GM18502 (cell line): ENCODE measurements at regions not wholly inside any gene's neighbourhood (a gene's known extent, or its start where the extent isn't known, plus 50 kb on each side); places are given as distances from the start of the nearest gene placed in this dataset.
"Not testable (repeated sequence)": the region's sequence is repeated elsewhere in the genome, so short reads cannot be mapped to it uniquely, and the experiment has no call there.

Experiments used
- ATAC-seq: cut with Tn5 transposase; IDR thresholded peaks from one replicate; pipeline ENCODE4 v1.9.1; 2021; ENCODE audit warnings: mild to moderate bottlenecking; ENCODE audit not compliant: unreplicated experiment, poor library complexity

DNA sequence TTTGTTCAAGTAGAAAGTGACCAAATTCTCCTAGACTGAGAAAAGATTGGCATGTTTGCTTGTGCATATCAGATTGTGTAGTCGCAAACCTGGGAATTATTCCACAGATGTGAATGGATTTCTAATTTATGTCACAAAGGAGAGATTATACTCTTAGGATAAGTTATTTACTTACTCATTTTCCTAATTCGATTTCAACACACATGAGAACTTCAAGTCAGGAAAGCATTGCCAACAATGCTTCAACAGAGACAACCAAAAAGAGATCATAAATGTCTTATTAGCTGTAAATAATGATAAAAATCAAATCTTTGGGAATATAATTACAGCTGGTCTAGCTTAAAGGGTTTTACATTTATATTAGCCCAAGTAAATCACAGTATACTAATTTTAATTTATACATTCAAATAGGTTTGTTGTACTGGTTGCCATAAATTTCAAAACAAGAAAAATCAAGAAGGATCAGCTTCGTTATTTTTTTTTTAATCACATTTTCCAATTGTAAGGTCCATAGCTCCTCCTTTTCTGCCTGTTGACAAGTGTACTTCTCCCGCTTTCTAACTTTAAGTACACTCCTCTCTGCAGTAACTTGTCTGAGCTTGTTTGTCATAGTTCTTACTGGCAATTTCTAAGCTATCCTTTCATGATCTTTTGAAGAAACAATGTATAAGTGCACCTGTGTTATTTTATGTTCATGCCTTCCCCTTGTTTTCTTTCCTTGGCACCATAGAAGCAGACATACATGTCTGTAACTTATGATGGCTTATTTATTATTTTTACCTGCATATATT lies 246.6 kb downstream of the DEPDC1B start:
- ATAC-seq = no peak

DNA sequence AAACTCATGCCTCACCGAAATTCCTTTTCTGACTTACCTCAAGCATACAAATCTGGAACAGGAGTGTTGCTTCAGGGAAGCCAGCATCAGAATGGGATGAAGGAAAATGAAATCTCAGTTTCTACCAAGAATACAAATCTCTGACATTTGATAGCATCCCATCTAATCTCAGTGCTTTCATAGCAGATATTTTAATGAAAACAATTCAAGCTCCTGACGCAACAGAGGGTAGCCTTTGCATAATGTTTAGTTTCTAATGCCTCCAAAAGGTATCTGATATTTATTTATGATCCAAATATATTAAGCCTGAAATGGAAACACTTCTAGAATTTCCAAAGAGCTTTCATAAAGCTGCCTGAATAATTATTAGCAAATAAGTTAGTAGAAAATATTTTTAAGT lies 251.4 kb downstream of the DEPDC1B start:
- ATAC-seq = no peak

DNA sequence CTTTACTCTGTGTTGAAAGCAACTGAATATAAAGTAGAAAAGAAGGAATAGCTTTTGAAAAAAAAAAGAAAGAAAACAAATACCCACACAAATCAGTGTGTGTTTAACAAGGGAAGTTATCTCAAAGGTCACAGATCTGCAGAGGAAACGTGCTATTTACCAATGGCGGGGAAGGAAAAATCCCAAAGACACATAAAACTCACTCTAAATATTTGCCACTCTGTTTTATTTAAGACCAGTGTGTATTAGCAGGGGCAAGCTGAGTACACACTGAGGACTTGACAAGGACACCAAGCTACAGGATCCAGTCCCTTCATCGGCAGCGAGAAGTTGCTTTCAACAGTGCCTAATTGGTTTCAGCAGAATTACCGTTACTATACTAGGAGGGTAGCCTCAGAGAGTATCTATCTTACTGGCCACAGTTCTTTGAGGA lies 252.5 kb downstream of the DEPDC1B start:
- ATAC-seq = no peak

GRCh38 chr5:60446917-60447316 lies 253.0 kb downstream of the DEPDC1B start:
- ATAC-seq = no peak

- no peak for ATAC-seq
These were observed 254.0 kb downstream of the DEPDC1B start for GRCh38 chr5:60445921-60446320.

DNA sequence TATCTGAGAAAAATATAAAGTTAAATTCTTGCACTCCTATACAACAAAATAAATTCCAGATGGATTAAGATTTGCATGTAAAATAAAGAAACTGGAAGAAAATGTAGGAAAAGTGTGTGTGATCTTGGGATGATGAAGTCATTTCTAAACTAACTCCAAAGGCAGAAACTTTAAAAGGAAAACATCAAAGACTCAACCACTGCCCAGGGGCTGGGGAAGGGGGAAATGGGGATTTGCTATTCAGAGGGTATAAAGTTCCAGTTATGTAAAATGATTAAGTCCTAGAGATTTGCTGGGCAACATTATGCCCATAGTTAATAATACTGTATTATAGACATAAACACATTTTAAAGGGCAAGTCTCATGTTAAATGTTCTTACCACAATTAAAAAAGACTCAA lies 254.5 kb downstream of the DEPDC1B start:
- no peak for ATAC-seq

GRCh38 chr5:60444661-60445360 lies 255.2 kb downstream of the DEPDC1B start:
- no peak for ATAC-seq

DNA sequence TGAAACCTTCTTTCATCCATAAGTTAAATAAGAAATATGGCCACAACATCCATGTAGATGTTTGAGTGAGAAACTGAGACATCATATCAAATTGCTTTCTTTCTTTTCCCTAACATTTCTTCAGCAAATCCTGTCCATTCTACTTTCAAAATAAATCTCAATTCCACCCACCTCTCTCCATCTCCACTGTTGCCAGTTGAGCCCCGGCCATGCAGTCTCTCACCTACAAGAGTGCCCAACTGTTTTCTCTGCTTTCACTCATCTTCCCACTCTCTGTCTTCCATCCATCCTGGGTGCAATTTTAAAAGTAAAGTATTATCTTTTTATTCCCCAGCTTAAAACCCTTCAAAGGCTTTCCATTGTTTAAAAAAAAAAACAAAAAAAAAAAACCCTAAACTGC lies 260.4 kb downstream of the DEPDC1B start:
- ATAC-seq = no peak

GRCh38 chr5:60437308-60437707 lies 262.7 kb downstream of the DEPDC1B start:
- peak; percentile 30 for ATAC-seq

- ATAC-seq = peak; percentile 92
These were observed 263.4 kb downstream of the DEPDC1B start for GRCh38 chr5:60436518-60436917.

- ATAC-seq = no peak
These were observed 264.2 kb downstream of the DEPDC1B start for GRCh38 chr5:60435808-60436207.

- ATAC-seq = not testable (repeated sequence)
These were observed 273.8 kb downstream of the DEPDC1B start for GRCh38 chr5:60426189-60426588.

DNA sequence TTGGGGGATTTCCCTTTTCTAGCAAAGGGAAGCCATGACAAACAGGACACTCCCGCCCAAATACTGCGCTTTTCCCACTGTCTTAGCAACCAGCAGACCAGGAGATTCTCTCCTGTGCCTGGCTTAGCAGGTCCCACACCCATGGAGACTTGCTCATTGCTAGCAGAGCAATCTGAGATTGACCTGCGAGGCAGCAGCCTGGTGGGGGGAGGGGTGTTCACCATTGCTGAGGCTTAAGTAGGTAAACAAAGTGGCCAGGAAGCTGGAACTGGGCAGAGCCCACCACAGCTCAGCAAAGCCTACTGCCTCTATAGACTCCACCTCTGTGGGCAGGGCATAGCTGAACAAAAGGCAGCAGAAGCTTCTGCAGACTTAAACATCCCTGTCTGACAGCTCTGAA lies 279.2 kb downstream of the DEPDC1B start:
- ATAC-seq = not testable (repeated sequence)

DNA sequence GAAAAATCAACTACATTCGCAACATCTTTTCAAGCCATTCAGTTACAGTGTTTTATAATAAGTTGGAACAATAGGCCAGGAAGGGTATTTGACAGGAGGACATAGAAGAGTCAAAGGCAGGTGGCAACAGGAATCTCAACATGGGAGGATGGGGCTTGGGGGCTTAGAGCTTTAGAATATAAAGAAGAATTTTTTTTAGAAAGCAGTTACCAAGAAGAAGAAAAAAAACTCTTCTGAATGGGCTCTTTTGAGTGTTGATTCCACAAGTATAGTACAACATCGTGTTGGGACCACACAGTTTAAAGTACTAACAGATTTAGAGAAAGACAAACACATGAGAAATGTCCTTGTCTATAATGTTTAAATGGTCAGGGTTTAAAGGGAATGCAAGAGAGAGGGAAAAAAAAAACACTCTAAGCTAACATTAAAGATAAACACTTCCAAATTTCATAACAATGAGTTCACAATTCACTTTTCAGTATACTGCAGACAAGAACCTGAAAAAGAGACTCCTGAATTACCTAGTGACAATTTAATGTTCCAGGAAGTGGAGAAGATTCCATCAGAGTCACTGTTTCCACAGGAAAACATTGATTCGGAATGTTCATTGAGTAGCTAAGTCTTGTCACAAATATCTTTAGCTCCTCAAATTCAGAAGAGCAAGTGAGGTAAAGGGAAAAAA lies 282.3 kb downstream of the DEPDC1B start:
- ATAC-seq = no peak

GRCh38 chr5:60415443-60415842 lies 284.5 kb downstream of the DEPDC1B start:
- ATAC-seq = no peak

- no peak for ATAC-seq
These were observed 289.5 kb downstream of the DEPDC1B start for GRCh38 chr5:60410427-60410826.

DNA sequence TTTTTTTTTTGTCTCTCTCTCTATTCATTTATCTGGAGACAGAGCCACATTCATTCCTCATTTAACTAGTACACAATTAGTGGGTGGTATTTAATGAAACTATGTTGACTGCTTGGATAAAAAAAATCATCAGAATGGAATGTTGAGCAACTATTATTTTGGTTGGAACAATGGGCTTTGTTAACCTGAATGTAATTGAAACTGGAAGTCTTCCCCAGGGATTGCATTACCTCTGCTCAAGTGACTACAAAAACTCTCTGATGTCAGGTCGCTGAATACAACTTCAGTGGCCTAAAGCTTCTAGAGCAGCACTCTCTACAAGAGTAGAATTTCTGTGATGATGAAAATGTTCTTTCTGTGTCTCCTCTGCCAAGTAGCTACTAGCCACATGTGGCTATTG lies 295.8 kb downstream of the DEPDC1B start:
- ATAC-seq = no peak

GRCh38 chr5:60403343-60404006 lies 296.5 kb downstream of the DEPDC1B start:
- no peak for ATAC-seq

GRCh38 chr5:60402161-60402785 lies 297.7 kb downstream of the DEPDC1B start:
- no peak for ATAC-seq

- no peak for ATAC-seq
These were observed 298.4 kb downstream of the DEPDC1B start for GRCh38 chr5:60401526-60401925.
